Transverse colon (tissue), 4 donors: ENCODE measurements at regions not wholly inside any gene's neighbourhood (a gene's known extent, or its start where the extent isn't known, plus 50 kb on each side); places are given as distances from the start of the nearest gene placed in this dataset.

ENCODE experiments used
- DNase-seq: peaks from one replicate; pipeline ENCODE4 v3.0.0-alpha.2; 2019
- H3K27ac ChIP-seq, 4 donors: fragments of 200-600 bp; sonication (generic); 2 replicates each; pipeline ENCODE4 v1.5.1; 2016 to 2018; ENCODE audit warnings: inconsistent platforms in 4 of 4
- H3K27me3 ChIP-seq: fragments of 200-600 bp; sonication (generic); 2 replicates; pipeline ENCODE4 v1.5.1; 2017; ENCODE audit warnings: inconsistent platforms
- H3K36me3 ChIP-seq, 4 donors: fragments of 200-600 bp; sonication (generic); 2 replicates each; pipeline ENCODE4 v1.5.1; 2017 to 2019; ENCODE audit warnings: inconsistent platforms in 4 of 4
- H3K4me1 ChIP-seq, 4 donors: fragments of 200-600 bp; sonication (generic); 2 replicates each; pipeline ENCODE4 v1.5.1; 2017 to 2020; ENCODE audit warnings: inconsistent platforms in 4 of 4
- H3K4me3 ChIP-seq, 4 donors: fragments of 200-600 bp; sonication (generic); 1 replicate in 1 of 4; 2 replicates in 3 of 4; pipeline versions ENCODE4 v1.5.1 to v1.6.1; 2017 to 2019; ENCODE audit warnings: inconsistent platforms in 4 of 4
- H3K9me3 ChIP-seq, 2 donors: fragments of 200-600 bp; sonication (generic); 2 replicates each; pipeline ENCODE4 v1.5.1; 2017 to 2019; ENCODE audit warnings: inconsistent platforms in 2 of 2
- EP300 ChIP-seq: sonication (generic); formaldehyde crosslinking; IDR thresholded peaks from one replicate; pipeline ENCODE4 v1.6.1; 2017; ENCODE audit warnings: antibody characterized with exemption, low read depth
- POLR2A ChIP-seq: fragments of 450-650 bp; IDR thresholded peaks from one replicate; pipeline ENCODE4 v1.6.1; 2016; ENCODE audit warnings: antibody characterized with exemption, mild to moderate bottlenecking, moderate library complexity
- POLR2AphosphoS5 ChIP-seq, 3 donors: sonication (generic); formaldehyde crosslinking; IDR thresholded peaks; one replicate each; pipeline ENCODE4 v1.6.1; 2016; ENCODE audit warnings: antibody characterized with exemption in 3 of 3
- WGBS, 2 donors: methylation state at CpG; one replicate each; pipeline ENCODE4 v1.1.5; 2018; ENCODE audit warnings: low coverage in 1 of 2; 5-methylcytosine and 5-hydroxymethylcytosine counted together
- in situ Hi-C, 4 donors: fragments of 200-750 bp; cut with MboI; loops; one replicate each; pipeline versions ENCODE4 v1.15.0 to v1.15.1; 2017; ENCODE audit warnings: low sequenced_read_pairs in 3 of 4, low pct_ligation_motif_present in 1 of 4, low pct_unique_long_range_greater_than_20kb in 1 of 4
- intact Hi-C: fragments of 100-400 bp; cut with DNase I; formaldehyde crosslinking; loops from one replicate; pipeline ENCODE4 v1.15.1; 2023; ENCODE audit warnings: low total_unique reads
- TF ChIP-seq, protein P1 (sequence below), 5 experiments: fragments of 200-600 bp in 3 of 5; fragments of 450-650 bp in 2 of 5; sonication (generic) in 3 of 5; IDR thresholded peaks; 1 replicate in 2 of 5; 2 replicates in 3 of 5; pipeline ENCODE4 v1.5.1; 2016 to 2017; ENCODE audit warnings: antibody characterized with exemption in 5 of 5, inconsistent platforms in 3 of 5, mild to moderate bottlenecking in 2 of 5, moderate library complexity in 1 of 5

- H3K4me3 ChIP-seq, result no peak overlapping the region
- in situ Hi-C loops (loop anchor here in 1 of 4 donors (25.0 kb wide), 1 partner anchor 97 kb away; no protein-coding TSS in a partner anchor), intact Hi-C loops (no loop called here)
- H3K4me1 ChIP-seq, result peaks cover 0 to 12% (median 0%) of the 10 kb centered on the region in 4 donors
- no peak overlapping the region for H3K27ac ChIP-seq
- no peak for DNase-seq
- 82 to 89% methylated on average over 3 to 7 of the region's 7 CpGs for WGBS, 2 donors
- no peaks in the 10 kb centered on the region for H3K36me3 ChIP-seq
- H3K9me3 ChIP-seq, result no peaks in the 10 kb centered on the region
- TF ChIP-seq, protein P1, sequence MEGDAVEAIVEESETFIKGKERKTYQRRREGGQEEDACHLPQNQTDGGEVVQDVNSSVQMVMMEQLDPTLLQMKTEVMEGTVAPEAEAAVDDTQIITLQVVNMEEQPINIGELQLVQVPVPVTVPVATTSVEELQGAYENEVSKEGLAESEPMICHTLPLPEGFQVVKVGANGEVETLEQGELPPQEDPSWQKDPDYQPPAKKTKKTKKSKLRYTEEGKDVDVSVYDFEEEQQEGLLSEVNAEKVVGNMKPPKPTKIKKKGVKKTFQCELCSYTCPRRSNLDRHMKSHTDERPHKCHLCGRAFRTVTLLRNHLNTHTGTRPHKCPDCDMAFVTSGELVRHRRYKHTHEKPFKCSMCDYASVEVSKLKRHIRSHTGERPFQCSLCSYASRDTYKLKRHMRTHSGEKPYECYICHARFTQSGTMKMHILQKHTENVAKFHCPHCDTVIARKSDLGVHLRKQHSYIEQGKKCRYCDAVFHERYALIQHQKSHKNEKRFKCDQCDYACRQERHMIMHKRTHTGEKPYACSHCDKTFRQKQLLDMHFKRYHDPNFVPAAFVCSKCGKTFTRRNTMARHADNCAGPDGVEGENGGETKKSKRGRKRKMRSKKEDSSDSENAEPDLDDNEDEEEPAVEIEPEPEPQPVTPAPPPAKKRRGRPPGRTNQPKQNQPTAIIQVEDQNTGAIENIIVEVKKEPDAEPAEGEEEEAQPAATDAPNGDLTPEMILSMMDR (IDR thresholded peaks at IDR 0.05), result no peak
- TF ChIP-seq EP300, result no peak
- TF ChIP-seq POLR2AphosphoS5 (IDR thresholded peaks at IDR 0.05), result no peak
- TF ChIP-seq POLR2A, result no peak
- no peaks in the 10 kb centered on the region for H3K27me3 ChIP-seq
Measured at GRCh38 chr18:24989760-24990593, 362.0 kb downstream of the ZNF521 start.

- TF ChIP-seq POLR2AphosphoS5 (IDR thresholded peaks at IDR 0.05), result no peak
- no peak for TF ChIP-seq EP300
- no peaks in the 10 kb centered on the region for H3K36me3 ChIP-seq
- 83 to 92% methylated on average over 4 to 5 of the region's 5 CpGs for WGBS, 2 donors
- peaks cover 0 to 12% (median 0%) of the 10 kb centered on the region in 4 donors for H3K4me1 ChIP-seq
- intact Hi-C loops (no loop called here), in situ Hi-C loops (loop anchor here in 1 of 4 donors (25.0 kb wide), 1 partner anchor 97 kb away; no protein-coding TSS in a partner anchor)
- H3K4me3 ChIP-seq, result no peak overlapping the region
- DNase-seq, result no peak
- H3K27ac ChIP-seq, result no peak overlapping the region
- H3K27me3 ChIP-seq, result no peaks in the 10 kb centered on the region
- no peaks in the 10 kb centered on the region for H3K9me3 ChIP-seq
Measured at GRCh38 chr18:24990671-24991134, 361.3 kb downstream of the ZNF521 start.

- intact Hi-C loops, result no loop called here
- Histone ChIP-seq H3K4me3 (no peak overlapping the region), H3K27ac (no peak overlapping the region), H3K4me1 (peaks cover 0 to 10% (median 0%) of the 10 kb centered on the region in 4 donors), H3K27me3 (no peaks in the 10 kb centered on the region), H3K9me3 (no peaks in the 10 kb centered on the region), H3K36me3 (no peaks in the 10 kb centered on the region)
- DNase-seq, result no peak
- in situ Hi-C loops, result loop anchor here in 1 of 4 donors (25.0 kb wide), 1 partner anchor 96 kb away; no protein-coding TSS in a partner anchor
- WGBS, 2 donors, result 82% methylated on average over 14 of the region's 14 CpGs; no CpG with 5 or more reads in 1 of the 2 donors
- no peak for TF ChIP-seq EP300
- TF ChIP-seq POLR2AphosphoS5 (IDR thresholded peaks at IDR 0.05), result no peak
- no peak for TF ChIP-seq POLR2A
- TF ChIP-seq, protein P1 (IDR thresholded peaks at IDR 0.05), result no peak
Measured at GRCh38 chr18:24991141-24992060, 360.6 kb downstream of the ZNF521 start.

GRCh38 chr18:24992491-24992890 is 359.5 kb downstream of the ZNF521 start:
- WGBS, 2 donors, result 94% methylated on average over 2 of the region's 2 CpGs; no CpG with 5 or more reads in 1 of the 2 donors
- no peaks in the 10 kb centered on the region for H3K27me3 ChIP-seq
- no peak overlapping the region for H3K27ac ChIP-seq
- H3K36me3 ChIP-seq, result no peaks in the 10 kb centered on the region
- intact Hi-C loops (no loop called here), in situ Hi-C loops (loop anchor here in 1 of 4 donors (25.0 kb wide), 1 partner anchor 95 kb away; no protein-coding TSS in a partner anchor)
- no peak for DNase-seq
- no peak overlapping the region for H3K4me3 ChIP-seq
- H3K9me3 ChIP-seq, result no peaks in the 10 kb centered on the region
- peaks cover 0 to 5% (median 0%) of the 10 kb centered on the region in 4 donors for H3K4me1 ChIP-seq
- TF ChIP-seq POLR2A (no peak), EP300 (no peak), POLR2AphosphoS5 (IDR thresholded peaks at IDR 0.05) (no peak)
- TF ChIP-seq, protein P1 (IDR thresholded peaks at IDR 0.05), result no peak
